ENCODE measurements at regions not wholly inside any gene's neighbourhood (a gene's known extent, or its start where the extent isn't known, plus 50 kb on each side); places are given as distances from the start of the nearest gene placed in this dataset. TPM values are rescaled to one million over a fixed set of nuclear protein-coding genes. Genes with fewer than 3 reads are reported as not detected.

DNA sequence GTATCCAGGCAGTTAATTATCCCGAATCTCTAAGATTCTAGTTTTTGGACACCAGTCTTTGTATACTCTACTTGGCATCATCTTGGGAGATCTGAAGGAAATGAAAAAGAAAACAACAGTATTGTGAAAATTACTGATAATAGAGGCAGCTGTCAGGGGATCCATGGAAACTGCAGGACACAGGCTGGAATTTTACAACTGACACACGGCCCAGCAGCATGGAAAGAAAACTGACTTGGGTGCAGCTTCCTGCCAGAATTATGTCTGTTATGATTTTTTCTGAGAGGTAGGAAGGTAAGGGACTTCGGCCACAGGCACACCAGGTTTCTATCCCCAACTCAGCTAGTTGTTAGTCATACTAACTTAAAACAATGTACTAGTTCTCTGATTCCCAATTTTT is 57.7 kb upstream of the ERBB4 start:
- H3K27ac ChIP-seq = no peak overlapping the region
- no peaks in the 10 kb centered on the region for H3K9me3 ChIP-seq
- H3K4me3 ChIP-seq = no peak overlapping the region
- no peaks in the 10 kb centered on the region for H3K4me1 ChIP-seq (replicated peaks)
- no peaks in the 10 kb centered on the region for H3K27me3 ChIP-seq (replicated peaks; ENCODE audit: insufficient read depth)
- TF ChIP-seq, protein P1, sequence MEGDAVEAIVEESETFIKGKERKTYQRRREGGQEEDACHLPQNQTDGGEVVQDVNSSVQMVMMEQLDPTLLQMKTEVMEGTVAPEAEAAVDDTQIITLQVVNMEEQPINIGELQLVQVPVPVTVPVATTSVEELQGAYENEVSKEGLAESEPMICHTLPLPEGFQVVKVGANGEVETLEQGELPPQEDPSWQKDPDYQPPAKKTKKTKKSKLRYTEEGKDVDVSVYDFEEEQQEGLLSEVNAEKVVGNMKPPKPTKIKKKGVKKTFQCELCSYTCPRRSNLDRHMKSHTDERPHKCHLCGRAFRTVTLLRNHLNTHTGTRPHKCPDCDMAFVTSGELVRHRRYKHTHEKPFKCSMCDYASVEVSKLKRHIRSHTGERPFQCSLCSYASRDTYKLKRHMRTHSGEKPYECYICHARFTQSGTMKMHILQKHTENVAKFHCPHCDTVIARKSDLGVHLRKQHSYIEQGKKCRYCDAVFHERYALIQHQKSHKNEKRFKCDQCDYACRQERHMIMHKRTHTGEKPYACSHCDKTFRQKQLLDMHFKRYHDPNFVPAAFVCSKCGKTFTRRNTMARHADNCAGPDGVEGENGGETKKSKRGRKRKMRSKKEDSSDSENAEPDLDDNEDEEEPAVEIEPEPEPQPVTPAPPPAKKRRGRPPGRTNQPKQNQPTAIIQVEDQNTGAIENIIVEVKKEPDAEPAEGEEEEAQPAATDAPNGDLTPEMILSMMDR (IDR thresholded peaks at IDR 0.05) = no peak
- no peaks in the 10 kb centered on the region for H3K36me3 ChIP-seq
- intact Hi-C loops (cut with DNase I) = no loop called here
- WGBS = 55% methylated on average over 3 of the region's 3 CpGs
- DNase-seq (ENCODE audit: low spot score) = no peak

DNA sequence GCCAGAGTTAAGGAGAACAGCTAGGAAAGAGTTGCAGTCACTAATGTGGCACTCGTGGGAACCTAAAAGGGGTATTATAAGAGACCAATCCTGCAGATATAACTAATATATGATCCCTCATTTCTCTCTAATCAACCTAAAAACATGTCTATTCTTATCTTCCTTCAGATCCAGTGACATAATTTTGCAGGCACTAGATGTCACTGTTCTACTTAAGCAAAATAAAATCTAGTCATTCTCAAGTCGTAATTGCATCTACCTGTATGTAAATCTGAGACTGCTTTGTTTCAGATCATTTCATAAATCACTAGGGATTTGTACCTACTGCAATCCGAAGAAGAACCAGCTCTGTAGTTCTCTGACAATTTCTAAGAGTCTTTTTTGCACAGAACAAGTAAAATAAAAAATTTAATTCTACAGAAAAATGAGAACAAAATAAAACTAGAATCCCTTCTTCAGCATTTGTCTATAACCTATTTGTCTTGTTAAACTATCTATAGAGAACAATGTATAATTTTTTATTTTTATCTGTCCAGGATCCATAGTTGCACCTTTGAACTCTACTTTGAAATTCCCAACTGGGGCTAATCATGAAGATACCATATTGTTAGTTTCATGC is 56.5 kb upstream of the ERBB4 start:
- no peak for TF ChIP-seq POLR2A (IDR thresholded peaks at IDR 0.05)
- no peak for TF ChIP-seq POLR2AphosphoS5 (IDR thresholded peaks at IDR 0.05)
- TF ChIP-seq, protein P1 (IDR thresholded peaks at IDR 0.05) = no peak
- Histone ChIP-seq H3K27me3 (replicated peaks; ENCODE audit: insufficient read depth) (no peaks in the 10 kb centered on the region), H3K36me3 (no peaks in the 10 kb centered on the region), H3K4me3 (no peak overlapping the region), H3K27ac (no peak overlapping the region), H3K9me3 (no peaks in the 10 kb centered on the region), H3K4me1 (replicated peaks) (no peaks in the 10 kb centered on the region)
- intact Hi-C loops (cut with DNase I) = no loop called here
- 37% methylated on average over 3 of the region's 3 CpGs for WGBS
- DNase-seq (ENCODE audit: low spot score) = no peak

DNA sequence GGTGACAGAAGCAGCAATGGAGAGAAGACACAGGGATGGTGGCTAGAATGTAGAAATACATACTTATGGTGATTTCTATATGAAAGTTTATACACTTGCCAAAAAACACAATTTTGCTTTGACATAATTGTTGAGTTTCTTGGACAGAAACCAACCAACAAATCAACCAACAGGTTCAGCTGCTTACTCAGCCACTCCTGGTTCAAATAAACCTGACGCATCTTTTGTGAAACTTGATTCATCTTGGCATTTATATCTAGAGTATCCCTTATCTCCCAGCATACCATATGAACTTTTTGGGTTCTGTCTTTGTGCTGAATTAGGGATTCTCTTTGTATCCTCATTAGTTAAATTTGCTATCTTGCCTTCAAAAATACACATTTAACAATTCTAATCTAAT is 54.1 kb upstream of the ERBB4 start:
- Histone ChIP-seq H3K27me3 (replicated peaks; ENCODE audit: insufficient read depth) (no peaks in the 10 kb centered on the region), H3K9me3 (no peaks in the 10 kb centered on the region), H3K4me1 (replicated peaks) (no peaks in the 10 kb centered on the region), H3K27ac (no peak overlapping the region), H3K4me3 (no peak overlapping the region), H3K36me3 (no peaks in the 10 kb centered on the region)
- TF ChIP-seq, protein P1 (IDR thresholded peaks at IDR 0.05) = no peak
- TF ChIP-seq POLR2AphosphoS5 (IDR thresholded peaks at IDR 0.05) = no peak
- no peak for TF ChIP-seq POLR2A (IDR thresholded peaks at IDR 0.05)
- 27% methylated on average over 1 of the region's 1 CpG for WGBS
- DNase-seq (ENCODE audit: low spot score) = no peak
- intact Hi-C loops (cut with DNase I) = no loop called here

Small RNAs in the stretch of these regions (microRNA-seq; reads per million reads assigned to microRNA genes)
- not detected for gene MIR4776-1
- gene MIR4776-2 = not detected

Small RNAs in the stretch of these regions (small RNA-seq; reads per million reads assigned to genes)
- gene MIR4776-1 = 0 reads per million in 2 donors

All from prostate gland (tissue), 2 donors.